NCI-H1105 (cell line): ENCODE measurements at regions not wholly inside any gene's neighbourhood (a gene's known extent, or its start where the extent isn't known, plus 50 kb on each side); places are given as distances from the start of the nearest gene placed in this dataset.
"Not testable (repeated sequence)": the region's sequence is repeated elsewhere in the genome, so short reads cannot be mapped to it uniquely, and the experiment has no call there.

Experiments
- DNase-seq: peaks from one replicate; lab custom pipeline; 2025; lab: John Stamatoyannopoulos, UW

GRCh38 chr2:81363800-81364199 is 1059.2 kb upstream of the LRRTM1 start:
- no peak for DNase-seq

GRCh38 chr2:81362468-81362867 is 1057.9 kb upstream of the LRRTM1 start:
- DNase-seq, result not testable (repeated sequence)

GRCh38 chr2:81355436-81355835 is 1050.9 kb upstream of the LRRTM1 start:
- no peak for DNase-seq

- no peak for DNase-seq
Measured at GRCh38 chr2:81334046-81334445, 1029.5 kb upstream of the LRRTM1 start.

GRCh38 chr2:81328968-81329367 is 1024.4 kb upstream of the LRRTM1 start:
- no peak for DNase-seq

- DNase-seq, result no peak
Measured at GRCh38 chr2:81327911-81328310, 1023.4 kb upstream of the LRRTM1 start.

- no peak for DNase-seq
Measured at GRCh38 chr2:81324046-81324445, 1019.5 kb upstream of the LRRTM1 start.

GRCh38 chr2:81304154-81304830 is 999.7 kb upstream of the LRRTM1 start:
- DNase-seq, result no peak

- no peak for DNase-seq
Measured at GRCh38 chr2:81303321-81303720, 998.8 kb upstream of the LRRTM1 start.

- DNase-seq, result no peak
Measured at GRCh38 chr2:81299841-81300240, 995.3 kb upstream of the LRRTM1 start.

GRCh38 chr2:81290846-81291245 is 986.3 kb upstream of the LRRTM1 start:
- DNase-seq, result no peak

GRCh38 chr2:81283081-81283480 is 978.5 kb upstream of the LRRTM1 start:
- DNase-seq, result no peak

- DNase-seq, result no peak
Measured at GRCh38 chr2:81282151-81282769, 977.7 kb upstream of the LRRTM1 start.

GRCh38 chr2:81276595-81276994 is 972.0 kb upstream of the LRRTM1 start:
- no peak for DNase-seq

- DNase-seq, result no peak
Measured at GRCh38 chr2:81266106-81266505, 961.6 kb upstream of the LRRTM1 start.

GRCh38 chr2:81263989-81264388 is 959.4 kb upstream of the LRRTM1 start:
- DNase-seq, result no peak

GRCh38 chr2:81260320-81260719 is 955.8 kb upstream of the LRRTM1 start:
- no peak for DNase-seq

- DNase-seq, result no peak
Measured at GRCh38 chr2:81250270-81250669, 945.7 kb upstream of the LRRTM1 start.

- no peak for DNase-seq
Measured at GRCh38 chr2:81249152-81249551, 944.6 kb upstream of the LRRTM1 start.

- DNase-seq, result no peak
Measured at GRCh38 chr2:81247648-81248047, 943.1 kb upstream of the LRRTM1 start.

- DNase-seq, result no peak
Measured at GRCh38 chr2:81242501-81242900, 937.9 kb upstream of the LRRTM1 start.

GRCh38 chr2:81238462-81238861 is 933.9 kb upstream of the LRRTM1 start:
- DNase-seq, result no peak

- no peak for DNase-seq
Measured at GRCh38 chr2:81235601-81236000, 931.0 kb upstream of the LRRTM1 start.

GRCh38 chr2:81234711-81235110 is 930.2 kb upstream of the LRRTM1 start:
- no peak for DNase-seq
